ENCODE measurements at regions not wholly inside any gene's neighbourhood (a gene's known extent, or its start where the extent isn't known, plus 50 kb on each side); places are given as distances from the start of the nearest gene placed in this dataset.

DNA sequence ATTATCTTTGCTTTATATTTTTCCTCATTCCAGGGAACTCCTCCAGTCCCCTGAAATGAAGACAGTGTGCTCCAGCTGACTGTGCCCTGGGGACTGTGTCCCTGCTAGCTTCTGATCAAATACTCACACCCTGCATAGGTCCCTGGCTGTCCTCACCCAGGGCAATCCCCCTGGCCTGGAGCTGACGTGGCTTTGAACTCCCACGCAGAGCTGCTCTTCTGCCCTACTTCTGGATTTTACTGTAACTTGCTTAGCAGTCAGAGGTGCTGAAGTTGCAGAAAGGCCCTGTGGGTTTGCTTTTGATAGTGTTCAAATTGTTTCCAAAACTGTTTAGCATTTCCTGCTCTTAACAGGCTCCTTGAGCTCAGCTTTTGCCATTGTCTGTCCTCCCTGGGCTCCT, 186.5 kb downstream of the FASLG start:
- no peak for TF ChIP-seq POLR2A (IDR thresholded peaks at IDR 0.05)
- TF ChIP-seq, protein P1, sequence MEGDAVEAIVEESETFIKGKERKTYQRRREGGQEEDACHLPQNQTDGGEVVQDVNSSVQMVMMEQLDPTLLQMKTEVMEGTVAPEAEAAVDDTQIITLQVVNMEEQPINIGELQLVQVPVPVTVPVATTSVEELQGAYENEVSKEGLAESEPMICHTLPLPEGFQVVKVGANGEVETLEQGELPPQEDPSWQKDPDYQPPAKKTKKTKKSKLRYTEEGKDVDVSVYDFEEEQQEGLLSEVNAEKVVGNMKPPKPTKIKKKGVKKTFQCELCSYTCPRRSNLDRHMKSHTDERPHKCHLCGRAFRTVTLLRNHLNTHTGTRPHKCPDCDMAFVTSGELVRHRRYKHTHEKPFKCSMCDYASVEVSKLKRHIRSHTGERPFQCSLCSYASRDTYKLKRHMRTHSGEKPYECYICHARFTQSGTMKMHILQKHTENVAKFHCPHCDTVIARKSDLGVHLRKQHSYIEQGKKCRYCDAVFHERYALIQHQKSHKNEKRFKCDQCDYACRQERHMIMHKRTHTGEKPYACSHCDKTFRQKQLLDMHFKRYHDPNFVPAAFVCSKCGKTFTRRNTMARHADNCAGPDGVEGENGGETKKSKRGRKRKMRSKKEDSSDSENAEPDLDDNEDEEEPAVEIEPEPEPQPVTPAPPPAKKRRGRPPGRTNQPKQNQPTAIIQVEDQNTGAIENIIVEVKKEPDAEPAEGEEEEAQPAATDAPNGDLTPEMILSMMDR (IDR thresholded peaks at IDR 0.05) = no peak
